ENCODE measurements at regions not wholly inside any gene's neighbourhood (a gene's known extent, or its start where the extent isn't known, plus 50 kb on each side); places are given as distances from the start of the nearest gene placed in this dataset.
"Not testable (repeated sequence)": the region's sequence is repeated elsewhere in the genome, so short reads cannot be mapped to it uniquely, and the experiment has no call there.

- DNase-seq = no peak
Observed at GRCh38 chr4:175033162-175033561, 115.0 kb downstream of the ADAM29 start.

DNA sequence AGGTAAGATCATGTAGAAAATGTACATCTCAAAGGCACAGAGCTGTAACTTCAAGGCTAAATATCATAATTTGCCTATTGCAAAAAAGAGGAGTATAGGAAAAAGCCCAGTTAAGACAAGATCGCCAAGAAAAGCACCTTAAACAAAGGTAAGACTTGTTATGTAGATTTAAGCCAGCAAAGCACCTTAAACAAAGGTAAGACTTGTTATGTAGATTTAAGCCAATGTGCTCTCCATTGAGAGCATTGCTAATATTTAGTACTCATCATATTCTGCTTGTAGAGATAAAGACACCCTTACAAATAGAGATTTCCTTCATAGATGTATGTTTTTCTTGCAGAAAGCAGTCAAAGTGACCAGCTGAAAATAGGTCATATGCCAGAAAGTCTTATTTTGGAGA, 115.8 kb downstream of the ADAM29 start:
- DNase-seq = no peak

- DNase-seq = no peak
Observed at GRCh38 chr4:175034986-175035705, 117.0 kb downstream of the ADAM29 start.

GRCh38 chr4:175035905-175036304, 117.7 kb downstream of the ADAM29 start:
- no peak for DNase-seq

DNA sequence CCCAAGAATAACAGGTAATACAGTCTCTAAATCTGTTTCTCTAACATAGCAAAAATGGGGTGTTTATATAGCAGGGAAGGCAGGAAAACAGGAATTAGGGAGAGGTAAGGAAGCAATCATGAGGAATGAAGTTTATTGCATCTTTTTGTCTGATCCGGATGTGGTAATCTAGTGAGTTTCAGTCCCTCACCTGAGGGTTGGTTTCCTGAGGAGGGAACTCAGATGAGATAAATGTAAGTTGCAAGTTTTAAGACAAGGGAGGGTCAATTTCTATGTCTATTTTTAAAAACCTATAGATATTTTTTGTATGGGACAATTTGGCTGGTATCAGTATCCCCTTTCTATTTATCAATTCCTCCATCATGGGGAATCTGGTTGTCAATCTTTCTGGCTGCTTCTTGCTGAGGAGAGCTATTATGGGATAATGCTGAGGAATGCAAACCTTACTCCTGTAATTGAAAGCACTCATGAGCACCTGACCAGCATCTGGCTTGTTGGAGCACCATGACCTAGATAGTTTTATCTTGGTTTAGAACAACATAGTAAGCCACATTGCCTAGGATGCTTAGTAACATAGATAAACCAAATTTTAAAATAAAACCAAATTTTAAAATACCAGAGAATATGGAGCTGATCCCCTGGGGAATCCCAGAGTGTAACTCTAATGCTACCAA, 130.1 kb downstream of the ADAM29 start:
- no peak for DNase-seq

- no peak for DNase-seq
Observed at GRCh38 chr4:175048906-175049305, 130.7 kb downstream of the ADAM29 start.

DNA sequence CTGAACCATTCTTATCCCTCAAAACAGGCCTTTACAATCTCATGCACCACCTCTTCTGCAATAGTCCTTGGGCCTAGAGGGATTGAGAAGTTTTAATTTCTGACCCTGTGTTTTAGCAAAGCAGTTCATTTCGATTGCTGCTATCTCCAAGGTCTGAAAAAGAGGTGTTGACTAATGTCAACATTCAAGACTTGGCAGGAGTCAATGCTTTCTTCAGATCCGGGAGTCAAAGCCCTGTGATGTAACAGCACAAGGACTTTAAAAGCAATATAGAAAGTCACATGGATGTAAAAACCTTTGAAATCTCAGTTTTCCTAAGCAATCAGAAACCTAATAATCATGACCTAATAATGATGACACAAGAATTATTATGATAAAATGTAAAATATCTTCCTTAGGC, 133.8 kb downstream of the ADAM29 start:
- no peak for DNase-seq

GRCh38 chr4:175054980-175055379, 136.8 kb downstream of the ADAM29 start:
- no peak for DNase-seq

- no peak for DNase-seq
Observed at GRCh38 chr4:175062183-175062592, 144.0 kb downstream of the ADAM29 start.

DNA sequence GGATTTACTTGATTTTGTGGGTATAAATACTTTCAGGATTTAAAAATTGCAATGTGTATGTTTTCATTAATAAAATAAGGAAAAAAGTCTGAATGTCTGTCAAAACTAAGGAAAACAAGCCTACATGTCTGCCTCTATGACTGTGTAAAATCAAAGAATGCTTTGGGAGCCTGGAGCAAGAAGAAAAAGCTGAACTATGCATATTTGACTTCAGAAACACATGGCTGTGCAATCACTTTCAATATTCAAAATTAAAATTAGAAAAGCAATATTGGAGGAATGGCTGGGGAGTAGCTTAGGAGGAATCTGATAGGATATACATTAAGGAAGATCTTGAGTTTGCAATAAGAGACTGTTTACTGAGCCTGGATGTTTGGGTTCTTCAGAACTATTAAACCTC, 147.1 kb downstream of the ADAM29 start:
- DNase-seq = no peak

GRCh38 chr4:175066923-175067627, 148.9 kb downstream of the ADAM29 start:
- peak; percentile 35 for DNase-seq

- DNase-seq = no peak
Observed at GRCh38 chr4:175068266-175068665, 150.1 kb downstream of the ADAM29 start.

GRCh38 chr4:175070444-175070843, 152.3 kb downstream of the ADAM29 start:
- DNase-seq = no peak

GRCh38 chr4:175071123-175071522, 153.0 kb downstream of the ADAM29 start:
- no peak for DNase-seq

DNA sequence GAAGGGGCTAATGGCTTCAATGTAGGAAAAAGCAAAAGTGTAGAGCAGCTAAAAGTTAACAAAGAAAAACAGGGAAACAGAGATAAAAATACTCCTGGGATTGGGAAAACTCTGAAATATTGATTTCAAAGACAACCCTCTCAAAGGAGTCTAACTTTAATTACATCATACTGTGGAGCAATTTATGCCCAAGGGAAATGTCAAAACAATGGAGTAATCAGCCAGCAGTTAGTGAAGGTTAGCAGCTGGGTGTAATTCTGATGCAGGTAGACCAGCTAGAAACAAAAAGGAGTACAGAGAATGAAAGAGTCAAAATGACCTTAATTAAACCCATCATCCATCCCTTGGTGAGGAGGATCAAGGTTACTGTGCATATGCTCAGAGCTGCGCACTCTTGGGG, 169.0 kb downstream of the ADAM29 start:
- DNase-seq = no peak

GRCh38 chr4:175090116-175090515, 172.0 kb downstream of the ADAM29 start:
- peak; percentile 42 for DNase-seq

GRCh38 chr4:175091649-175092048, 173.5 kb downstream of the ADAM29 start:
- DNase-seq = no peak

DNA sequence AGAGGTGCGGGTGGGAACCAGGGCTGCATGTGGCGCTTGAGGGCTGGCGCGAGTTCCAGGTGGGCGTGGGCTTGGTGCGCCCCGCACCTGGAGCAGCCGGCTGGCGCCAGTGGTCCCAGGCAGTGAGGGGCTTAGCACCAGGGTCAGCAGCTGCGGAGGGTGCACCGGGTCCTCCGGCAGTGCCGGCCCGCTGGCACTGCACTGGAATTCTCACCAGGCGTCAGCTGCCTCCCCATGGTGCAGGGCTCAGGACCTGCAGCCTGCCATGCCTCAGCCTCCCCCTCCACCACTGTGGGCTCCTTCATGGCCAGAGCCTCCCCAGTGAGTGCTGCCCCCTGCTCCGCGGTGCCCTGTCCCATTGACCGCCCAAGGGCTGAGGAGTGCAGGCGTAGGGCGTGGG, 174.0 kb downstream of the ADAM29 start:
- no peak for DNase-seq

GRCh38 chr4:175093055-175093454, 174.9 kb downstream of the ADAM29 start:
- DNase-seq = not testable (repeated sequence)

DNA sequence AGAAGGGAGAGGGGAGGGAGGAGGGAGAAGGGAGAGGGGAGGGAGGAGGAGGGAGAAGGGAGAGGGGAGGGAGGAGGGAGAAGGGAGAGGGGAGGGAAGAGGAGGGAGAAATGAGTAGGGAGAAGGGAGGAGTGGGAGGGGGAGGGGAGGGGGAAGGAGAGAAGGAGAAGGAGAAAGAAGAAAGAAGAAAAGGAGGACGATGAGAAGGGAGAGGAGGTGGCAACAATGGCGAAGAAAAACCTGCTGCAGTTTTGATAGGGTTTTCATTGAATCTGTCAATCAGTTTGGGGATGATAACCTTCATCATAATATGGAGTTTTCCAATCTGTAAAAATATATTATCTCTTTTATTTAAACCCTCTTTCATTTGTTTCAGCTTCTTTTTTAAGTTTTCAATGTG, 185.2 kb downstream of the ADAM29 start:
- DNase-seq = no peak

DNA sequence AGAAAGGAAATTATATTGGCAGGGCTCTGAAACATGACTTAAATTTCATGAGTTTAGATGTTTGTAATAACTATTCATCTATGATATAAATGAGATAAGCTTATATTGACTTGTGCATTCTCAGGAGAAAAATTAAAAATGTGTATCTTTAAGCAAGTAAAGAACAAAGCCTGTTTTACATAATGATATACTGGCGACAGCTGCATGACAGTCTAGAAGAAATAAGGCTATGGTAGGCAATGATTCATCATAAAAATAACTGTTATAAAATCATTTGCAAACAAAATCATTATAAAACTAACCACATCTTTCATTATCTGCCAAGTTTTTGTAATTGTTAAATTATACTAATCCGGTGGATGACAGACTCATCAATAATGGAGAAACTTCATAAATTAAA, 188.1 kb downstream of the ADAM29 start:
- no peak for DNase-seq

DNA sequence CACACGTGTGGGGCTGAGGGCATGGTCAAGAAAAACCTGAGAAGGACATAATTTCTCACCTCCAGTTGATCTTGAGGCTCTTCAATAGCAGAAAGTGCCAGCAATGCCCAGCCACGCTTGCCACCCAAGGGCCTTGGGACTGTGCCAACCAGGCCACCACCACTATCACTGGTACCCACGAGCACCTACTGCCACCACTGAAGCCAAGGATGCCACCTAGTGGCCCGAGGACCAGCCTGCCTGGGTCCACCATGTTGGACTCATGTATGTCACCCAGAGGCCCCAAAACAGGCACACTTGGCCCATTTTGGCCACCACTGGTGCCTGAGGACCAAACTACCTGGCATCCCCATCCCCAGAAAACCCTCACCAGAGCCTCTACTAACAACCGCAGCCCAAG, 191.8 kb downstream of the ADAM29 start:
- DNase-seq = no peak

DNA sequence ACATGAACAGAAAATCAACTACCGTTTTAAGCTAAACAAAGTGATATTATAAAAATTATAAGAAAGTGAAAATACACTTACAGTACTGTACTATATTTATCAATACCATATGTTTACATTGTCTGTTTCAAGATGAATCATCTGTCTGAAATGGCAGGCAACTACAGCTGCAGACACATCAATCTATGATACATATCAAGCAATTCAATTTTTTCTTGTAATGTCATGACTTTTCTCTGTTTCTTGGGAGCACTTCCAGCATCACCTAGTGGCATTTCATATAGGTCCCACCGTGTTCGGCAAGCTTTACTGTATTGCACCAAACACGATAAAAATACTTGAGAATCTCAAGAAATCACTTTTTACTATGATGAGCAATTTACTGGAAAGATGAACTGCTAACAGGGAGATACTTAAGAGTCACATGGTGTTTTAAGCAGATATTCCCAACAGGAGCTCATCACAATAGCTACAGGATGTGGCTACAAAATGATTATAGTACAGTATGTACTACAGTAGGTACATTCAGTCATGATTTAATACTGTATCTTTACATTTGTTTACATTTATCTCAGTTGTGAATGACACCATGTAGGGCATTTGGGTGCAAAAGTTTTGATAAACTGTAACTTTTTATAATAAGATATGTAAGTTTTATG, 207.4 kb downstream of the ADAM29 start:
- no peak for DNase-seq

GRCh38 chr4:175127314-175127713, 209.2 kb downstream of the ADAM29 start:
- DNase-seq = no peak
